ENCODE measurements at regions not wholly inside any gene's neighbourhood (a gene's known extent, or its start where the extent isn't known, plus 50 kb on each side); places are given as distances from the start of the nearest gene placed in this dataset.

GRCh38 chr2:104023765-104024164 lies 830.1 kb upstream of the POU3F3 start:
- TF ChIP-seq NR3C1 (IDR thresholded peaks at IDR 0.05) (no peak), CHD2 (IDR thresholded peaks at IDR 0.05; ENCODE audit: low read length, partially characterized antibody) (no peak), EHF (CRISPR knock-in tag; IDR thresholded peaks at IDR 0.05) (no peak), NPAS2 (CRISPR knock-in tag; IDR thresholded peaks at IDR 0.05; ENCODE audit: borderline replicate concordance) (no peak), SMC3 (IDR thresholded peaks at IDR 0.05) (no peak)
